ENCODE measurements at regions not wholly inside any gene's neighbourhood (a gene's known extent, or its start where the extent isn't known, plus 50 kb on each side); places are given as distances from the start of the nearest gene placed in this dataset.

DNA sequence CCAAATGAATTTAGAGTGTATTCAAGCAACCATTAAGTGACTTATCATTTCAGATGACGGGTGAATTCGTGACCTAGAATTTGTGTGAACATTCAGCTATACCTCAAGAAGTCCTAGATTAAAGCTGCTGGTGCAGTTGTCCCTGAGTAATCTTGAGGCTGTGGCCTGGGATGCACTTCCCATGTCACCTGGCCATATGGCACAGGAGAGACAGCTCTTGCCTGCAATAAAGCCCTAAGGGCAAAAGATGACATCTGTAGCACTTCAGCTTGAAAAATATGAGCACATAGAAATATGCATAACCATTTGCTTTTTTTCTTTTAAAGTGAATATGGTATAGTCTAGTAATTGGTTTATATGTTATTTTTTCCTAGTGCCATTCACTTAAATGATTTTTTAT lies 125.8 kb downstream of the FHDC1 start:
- no peaks in the 10 kb centered on the region for H3K4me1 ChIP-seq (ENCODE audit: control insufficient read depth in 5 of 5, insufficient read depth in 5 of 5, low read length in 5 of 5)
- peaks cover 0 to 6% (median 1%) of the 10 kb centered on the region in 5 donors for H3K27me3 ChIP-seq (ENCODE audit: control insufficient read depth in 5 of 5, insufficient read depth in 4 of 5, low read length in 5 of 5)
- no peak overlapping the region for H3K9ac ChIP-seq (ENCODE audit: low read length in 5 of 5)
- H3K27ac ChIP-seq (ENCODE audit: low read depth, low read length): no peak overlapping the region
- H3K36me3 ChIP-seq (ENCODE audit: control insufficient read depth in 5 of 5, insufficient read depth in 5 of 5, low read length in 5 of 5): no peaks in the 10 kb centered on the region
- H3K9me3 ChIP-seq (ENCODE audit: control insufficient read depth in 5 of 5, low read length in 5 of 5): no peaks in the 10 kb centered on the region
- no peak overlapping the region for H3K4me3 ChIP-seq (ENCODE audit: low read depth in 1 of 5, low read length in 5 of 5)

DNA sequence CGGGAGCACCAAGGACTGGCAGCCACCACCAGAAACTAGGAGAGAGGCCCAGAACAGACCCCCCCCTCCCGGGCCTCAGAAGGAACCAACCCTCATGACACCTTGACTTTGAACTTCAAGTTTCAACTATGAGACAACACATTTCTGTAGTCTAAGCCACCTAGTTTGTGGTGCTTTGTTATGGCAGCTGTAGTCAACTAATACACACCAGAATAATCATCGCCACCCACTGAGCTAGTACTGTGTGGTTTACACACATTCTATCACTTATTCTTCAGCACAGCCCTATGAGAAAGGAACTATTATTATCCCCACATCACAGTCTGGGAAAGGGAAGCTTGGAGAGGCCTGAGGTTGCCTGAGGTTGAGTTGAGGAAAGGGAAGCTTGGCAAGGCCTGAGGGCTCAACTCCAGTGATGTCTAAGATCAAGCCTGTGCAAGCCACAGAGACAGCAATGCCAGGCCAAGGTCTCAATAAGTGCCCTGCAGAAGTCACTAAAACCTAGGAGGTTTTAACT lies 126.6 kb downstream of the FHDC1 start:
- Histone ChIP-seq H3K4me1 (ENCODE audit: control insufficient read depth in 5 of 5, insufficient read depth in 5 of 5, low read length in 5 of 5) (no peaks in the 10 kb centered on the region), H3K36me3 (ENCODE audit: control insufficient read depth in 5 of 5, insufficient read depth in 5 of 5, low read length in 5 of 5) (no peaks in the 10 kb centered on the region), H3K27ac (ENCODE audit: low read depth, low read length) (no peak overlapping the region), H3K4me3 (ENCODE audit: low read depth in 1 of 5, low read length in 5 of 5) (no peak overlapping the region), H3K27me3 (ENCODE audit: control insufficient read depth in 5 of 5, insufficient read depth in 4 of 5, low read length in 5 of 5) (peaks cover 0 to 3% (median 0%) of the 10 kb centered on the region in 5 donors), H3K9ac (ENCODE audit: low read length in 5 of 5) (no peak overlapping the region), H3K9me3 (ENCODE audit: control insufficient read depth in 5 of 5, low read length in 5 of 5) (no peaks in the 10 kb centered on the region)

DNA sequence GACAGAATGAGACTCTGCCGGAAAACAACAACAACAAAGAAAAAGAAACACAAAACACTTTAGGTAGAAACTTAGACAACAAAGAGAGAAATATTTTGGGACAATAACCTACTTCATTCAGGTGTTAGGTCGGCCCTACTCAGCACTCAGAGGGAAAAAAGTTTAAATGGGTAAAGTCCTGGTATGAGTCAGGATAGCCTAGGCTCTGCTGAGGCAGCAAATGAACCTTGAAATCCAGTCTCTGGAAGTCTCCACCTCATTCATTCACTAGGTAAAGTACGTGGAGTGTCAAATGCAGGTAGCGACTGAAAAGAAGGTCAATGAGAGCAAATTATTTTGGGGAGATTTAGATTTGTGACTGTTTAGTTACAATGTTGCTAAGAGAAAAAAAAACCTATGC lies 127.4 kb downstream of the FHDC1 start:
- H3K27me3 ChIP-seq (ENCODE audit: control insufficient read depth in 5 of 5, insufficient read depth in 4 of 5, low read length in 5 of 5): peaks cover 0 to 3% (median 0%) of the 10 kb centered on the region in 5 donors
- H3K27ac ChIP-seq (ENCODE audit: low read depth, low read length): no peak overlapping the region
- H3K36me3 ChIP-seq (ENCODE audit: control insufficient read depth in 5 of 5, insufficient read depth in 5 of 5, low read length in 5 of 5): no peaks in the 10 kb centered on the region

DNA sequence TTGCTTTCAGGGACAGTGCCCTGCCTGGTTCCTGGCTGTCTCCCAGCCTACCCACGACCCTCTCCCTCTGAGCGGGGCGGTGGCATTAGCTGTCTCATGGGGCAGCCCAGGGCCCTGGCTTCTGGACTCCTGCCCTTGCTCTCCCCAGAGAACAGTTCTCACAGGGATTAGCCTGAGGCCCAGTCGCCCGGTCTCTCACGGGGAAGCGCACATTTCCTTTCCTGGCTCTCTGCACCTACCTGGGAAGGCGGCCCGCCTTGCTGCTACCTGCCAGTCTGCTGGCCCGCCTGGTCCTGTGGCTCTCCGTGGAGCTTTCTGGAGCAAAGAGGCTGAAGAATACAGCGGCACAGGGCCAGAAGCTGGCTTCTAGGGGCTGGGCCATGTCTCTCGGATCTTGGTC lies 128.4 kb downstream of the FHDC1 start:
- Histone ChIP-seq H3K36me3 (ENCODE audit: control insufficient read depth in 5 of 5, insufficient read depth in 5 of 5, low read length in 5 of 5) (no peaks in the 10 kb centered on the region), H3K9ac (ENCODE audit: low read length in 5 of 5) (no peak overlapping the region)

More for the DNA sequence above, 127.4 kb downstream of the FHDC1 start:
- Histone ChIP-seq H3K9ac (ENCODE audit: low read length in 5 of 5) (no peak overlapping the region), H3K9me3 (ENCODE audit: control insufficient read depth in 5 of 5, low read length in 5 of 5) (no peaks in the 10 kb centered on the region), H3K4me3 (ENCODE audit: low read depth in 1 of 5, low read length in 5 of 5) (no peak overlapping the region), H3K4me1 (ENCODE audit: control insufficient read depth in 5 of 5, insufficient read depth in 5 of 5, low read length in 5 of 5) (no peaks in the 10 kb centered on the region)

DNA sequence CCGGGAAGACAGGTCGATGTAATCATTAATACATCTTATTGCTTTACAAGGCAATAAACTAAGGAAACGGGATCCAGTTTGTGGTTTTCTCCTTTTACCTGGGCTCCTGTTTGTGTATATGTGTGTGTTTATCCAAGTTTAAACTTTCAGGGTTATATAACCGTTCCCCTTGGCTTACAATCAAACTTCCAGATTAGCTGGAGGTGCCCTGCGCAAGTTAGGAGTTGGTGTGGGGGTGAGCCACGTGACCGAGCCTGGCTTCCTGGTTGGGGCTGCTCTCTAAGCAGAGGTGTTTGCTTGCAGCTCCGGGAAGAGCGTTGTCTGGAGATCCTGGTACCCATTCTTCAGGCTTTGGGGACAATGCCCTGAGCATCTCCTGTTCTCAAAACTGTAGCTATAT lies 129.2 kb downstream of the FHDC1 start:
- Histone ChIP-seq H3K27ac (ENCODE audit: low read depth, low read length) (no peak overlapping the region), H3K36me3 (ENCODE audit: control insufficient read depth in 5 of 5, insufficient read depth in 5 of 5, low read length in 5 of 5) (no peaks in the 10 kb centered on the region), H3K9me3 (ENCODE audit: control insufficient read depth in 5 of 5, low read length in 5 of 5) (no peaks in the 10 kb centered on the region)

More for the DNA sequence above, 128.4 kb downstream of the FHDC1 start:
- Histone ChIP-seq H3K4me1 (ENCODE audit: control insufficient read depth in 5 of 5, insufficient read depth in 5 of 5, low read length in 5 of 5) (no peaks in the 10 kb centered on the region), H3K27me3 (ENCODE audit: control insufficient read depth in 5 of 5, insufficient read depth in 4 of 5, low read length in 5 of 5) (peaks cover 0 to 3% (median 0%) of the 10 kb centered on the region in 5 donors), H3K4me3 (ENCODE audit: low read depth in 1 of 5, low read length in 5 of 5) (no peak overlapping the region), H3K9me3 (ENCODE audit: control insufficient read depth in 5 of 5, low read length in 5 of 5) (no peaks in the 10 kb centered on the region), H3K27ac (ENCODE audit: low read depth, low read length) (no peak overlapping the region)

DNA sequence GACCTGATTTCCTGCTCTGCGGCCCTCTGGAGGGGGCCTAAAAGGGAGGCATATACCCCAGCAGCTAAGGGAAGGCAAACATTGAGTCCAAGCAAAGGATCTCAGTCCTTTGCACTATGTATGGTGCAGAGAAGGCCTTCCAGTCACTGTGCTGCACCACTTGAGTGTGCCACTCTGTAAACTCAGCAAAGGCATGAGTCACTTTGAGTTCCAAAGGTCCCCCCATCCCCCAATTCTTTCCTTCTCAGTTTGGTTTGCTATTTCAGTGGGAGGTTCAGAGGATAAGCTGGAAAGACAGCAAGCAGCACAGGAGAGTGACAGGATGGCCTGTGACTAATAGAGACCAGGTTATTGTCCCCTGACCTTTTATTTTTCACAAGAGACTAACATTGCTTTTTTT lies 131.3 kb downstream of the FHDC1 start:
- no peaks in the 10 kb centered on the region for H3K36me3 ChIP-seq (ENCODE audit: control insufficient read depth in 5 of 5, insufficient read depth in 5 of 5, low read length in 5 of 5)
- no peaks in the 10 kb centered on the region for H3K27me3 ChIP-seq (ENCODE audit: control insufficient read depth in 5 of 5, insufficient read depth in 4 of 5, low read length in 5 of 5)
- no peak overlapping the region for H3K27ac ChIP-seq (ENCODE audit: low read depth, low read length)
- no peaks in the 10 kb centered on the region for H3K9me3 ChIP-seq (ENCODE audit: control insufficient read depth in 5 of 5, low read length in 5 of 5)
- H3K4me3 ChIP-seq (ENCODE audit: low read depth in 1 of 5, low read length in 5 of 5): no peak overlapping the region
- no peak overlapping the region for H3K9ac ChIP-seq (ENCODE audit: low read length in 5 of 5)
- no peaks in the 10 kb centered on the region for H3K4me1 ChIP-seq (ENCODE audit: control insufficient read depth in 5 of 5, insufficient read depth in 5 of 5, low read length in 5 of 5)

More for the DNA sequence above, 129.2 kb downstream of the FHDC1 start:
- no peaks in the 10 kb centered on the region for H3K27me3 ChIP-seq (ENCODE audit: control insufficient read depth in 5 of 5, insufficient read depth in 4 of 5, low read length in 5 of 5)
- H3K9ac ChIP-seq (ENCODE audit: low read length in 5 of 5): no peak overlapping the region
- H3K4me1 ChIP-seq (ENCODE audit: control insufficient read depth in 5 of 5, insufficient read depth in 5 of 5, low read length in 5 of 5): no peaks in the 10 kb centered on the region
- no peak overlapping the region for H3K4me3 ChIP-seq (ENCODE audit: low read depth in 1 of 5, low read length in 5 of 5)

DNA sequence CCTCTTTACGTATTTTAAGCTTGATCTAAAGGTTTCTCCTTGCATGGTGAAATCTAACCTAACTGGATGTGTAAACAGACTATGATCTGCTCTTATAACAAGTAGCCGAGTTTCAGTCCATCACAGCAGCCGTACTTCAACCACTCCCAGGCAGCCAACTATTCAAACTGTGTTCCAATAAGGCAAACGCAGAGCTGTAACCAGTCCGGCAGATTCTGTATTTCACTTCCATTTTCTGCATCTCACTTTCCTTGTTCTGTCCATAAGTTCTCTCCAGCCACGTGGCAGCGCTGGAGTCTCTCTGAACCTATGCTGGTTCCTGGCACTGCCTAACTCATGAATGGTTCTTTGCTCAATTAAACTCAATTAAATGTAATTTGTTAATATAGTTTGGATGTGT lies 132.6 kb downstream of the FHDC1 start:
- Histone ChIP-seq H3K4me3 (ENCODE audit: low read depth in 1 of 5, low read length in 5 of 5) (no peak overlapping the region), H3K27ac (ENCODE audit: low read depth, low read length) (no peak overlapping the region), H3K9ac (ENCODE audit: low read length in 5 of 5) (no peak overlapping the region), H3K27me3 (ENCODE audit: control insufficient read depth in 5 of 5, insufficient read depth in 4 of 5, low read length in 5 of 5) (no peaks in the 10 kb centered on the region), H3K36me3 (ENCODE audit: control insufficient read depth in 5 of 5, insufficient read depth in 5 of 5, low read length in 5 of 5) (no peaks in the 10 kb centered on the region), H3K4me1 (ENCODE audit: control insufficient read depth in 5 of 5, insufficient read depth in 5 of 5, low read length in 5 of 5) (no peaks in the 10 kb centered on the region), H3K9me3 (ENCODE audit: control insufficient read depth in 5 of 5, low read length in 5 of 5) (no peaks in the 10 kb centered on the region)

DNA sequence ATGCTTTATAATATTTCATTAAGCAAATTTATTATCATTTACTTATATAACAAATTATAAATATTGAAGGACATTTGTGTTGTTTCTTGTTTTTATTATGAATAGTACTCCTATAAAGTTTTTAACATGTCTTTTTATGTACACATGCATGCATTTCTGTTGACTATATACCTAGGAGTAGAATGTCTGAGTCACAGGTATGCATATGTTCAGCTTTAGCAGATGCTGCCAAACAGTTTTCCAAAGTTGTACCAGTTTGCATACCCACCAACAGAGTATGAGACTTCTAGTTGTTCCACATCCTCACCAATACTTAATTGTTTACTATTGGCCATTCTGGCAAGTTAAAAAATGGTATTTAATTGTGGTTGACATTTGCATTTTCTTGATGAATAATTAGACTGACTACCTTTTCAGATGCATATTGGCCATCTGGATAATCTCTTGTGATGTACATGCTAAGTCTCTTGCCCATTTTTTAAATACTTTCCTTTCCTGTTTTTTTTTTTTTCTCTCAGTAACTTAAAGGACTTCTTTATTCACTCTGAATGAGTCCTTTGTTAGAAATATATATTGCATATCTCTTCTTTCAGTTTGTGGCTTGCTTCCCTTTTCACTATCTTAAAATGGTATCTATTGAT lies 132.2 kb upstream of the TRIM2 start:
- Histone ChIP-seq H3K36me3 (ENCODE audit: control insufficient read depth in 5 of 5, insufficient read depth in 5 of 5, low read length in 5 of 5) (no peaks in the 10 kb centered on the region), H3K27ac (ENCODE audit: low read depth, low read length) (no peak overlapping the region), H3K27me3 (ENCODE audit: control insufficient read depth in 5 of 5, insufficient read depth in 4 of 5, low read length in 5 of 5) (no peaks in the 10 kb centered on the region), H3K4me3 (ENCODE audit: low read depth in 1 of 5, low read length in 5 of 5) (no peak overlapping the region), H3K4me1 (ENCODE audit: control insufficient read depth in 5 of 5, insufficient read depth in 5 of 5, low read length in 5 of 5) (no peaks in the 10 kb centered on the region), H3K9me3 (ENCODE audit: control insufficient read depth in 5 of 5, low read length in 5 of 5) (no peaks in the 10 kb centered on the region), H3K9ac (ENCODE audit: low read length in 5 of 5) (no peak overlapping the region)

DNA sequence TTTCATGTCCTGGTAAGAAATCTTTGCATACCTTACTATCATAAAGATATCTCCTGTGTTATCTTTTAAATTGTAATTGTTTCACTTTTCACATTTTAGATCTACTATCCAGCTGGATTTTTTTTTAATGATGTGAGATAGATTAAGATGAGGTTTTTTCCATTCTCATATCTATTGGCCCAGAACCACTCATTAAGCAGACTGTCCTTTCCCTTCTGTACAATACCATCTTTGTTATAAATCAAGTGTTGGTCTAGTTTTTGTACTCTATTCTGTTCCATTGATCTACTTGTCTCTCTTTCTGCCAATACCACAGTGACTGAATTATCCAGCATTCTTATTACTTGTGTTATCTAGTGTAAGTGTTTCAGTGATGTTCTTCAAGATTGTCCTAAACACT lies 131.6 kb upstream of the TRIM2 start:
- H3K4me1 ChIP-seq (ENCODE audit: control insufficient read depth in 5 of 5, insufficient read depth in 5 of 5, low read length in 5 of 5): no peaks in the 10 kb centered on the region
- H3K4me3 ChIP-seq (ENCODE audit: low read depth in 1 of 5, low read length in 5 of 5): no peak overlapping the region
- no peak overlapping the region for H3K27ac ChIP-seq (ENCODE audit: low read depth, low read length)
- H3K27me3 ChIP-seq (ENCODE audit: control insufficient read depth in 5 of 5, insufficient read depth in 4 of 5, low read length in 5 of 5): no peaks in the 10 kb centered on the region
- no peaks in the 10 kb centered on the region for H3K9me3 ChIP-seq (ENCODE audit: control insufficient read depth in 5 of 5, low read length in 5 of 5)
- H3K9ac ChIP-seq (ENCODE audit: low read length in 5 of 5): no peak overlapping the region
- H3K36me3 ChIP-seq (ENCODE audit: control insufficient read depth in 5 of 5, insufficient read depth in 5 of 5, low read length in 5 of 5): no peaks in the 10 kb centered on the region

DNA sequence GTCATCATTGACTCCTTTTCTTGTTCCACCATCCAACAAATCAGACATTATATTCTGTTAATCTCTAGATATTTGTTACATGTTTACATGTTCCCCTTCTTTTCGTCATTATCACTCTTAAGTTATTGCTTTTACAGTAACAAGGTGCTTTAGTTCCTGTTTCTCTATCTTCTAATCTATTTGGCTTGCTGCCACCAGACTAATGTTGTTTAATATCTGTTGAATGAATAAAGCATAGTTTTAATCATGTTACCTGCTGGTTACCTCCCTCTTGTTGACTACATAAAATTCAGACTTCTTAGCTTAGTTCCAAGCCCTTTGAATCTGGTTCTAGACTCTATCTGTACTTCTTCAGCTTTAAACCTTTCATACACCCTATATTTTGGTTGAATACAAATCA lies 129.8 kb upstream of the TRIM2 start:
- H3K27ac ChIP-seq (ENCODE audit: low read depth, low read length): no peak overlapping the region

More for the DNA sequence above, 129.8 kb upstream of the TRIM2 start:
- H3K4me3 ChIP-seq (ENCODE audit: low read depth in 1 of 5, low read length in 5 of 5): no peak overlapping the region
- no peak overlapping the region for H3K9ac ChIP-seq (ENCODE audit: low read length in 5 of 5)
- H3K4me1 ChIP-seq (ENCODE audit: control insufficient read depth in 5 of 5, insufficient read depth in 5 of 5, low read length in 5 of 5): no peaks in the 10 kb centered on the region
- no peaks in the 10 kb centered on the region for H3K9me3 ChIP-seq (ENCODE audit: control insufficient read depth in 5 of 5, low read length in 5 of 5)
- no peaks in the 10 kb centered on the region for H3K36me3 ChIP-seq (ENCODE audit: control insufficient read depth in 5 of 5, insufficient read depth in 5 of 5, low read length in 5 of 5)
- H3K27me3 ChIP-seq (ENCODE audit: control insufficient read depth in 5 of 5, insufficient read depth in 4 of 5, low read length in 5 of 5): no peaks in the 10 kb centered on the region
